ENCODE measurements at regions not wholly inside any gene's neighbourhood (a gene's known extent, or its start where the extent isn't known, plus 50 kb on each side); places are given as distances from the start of the nearest gene placed in this dataset.

DNA sequence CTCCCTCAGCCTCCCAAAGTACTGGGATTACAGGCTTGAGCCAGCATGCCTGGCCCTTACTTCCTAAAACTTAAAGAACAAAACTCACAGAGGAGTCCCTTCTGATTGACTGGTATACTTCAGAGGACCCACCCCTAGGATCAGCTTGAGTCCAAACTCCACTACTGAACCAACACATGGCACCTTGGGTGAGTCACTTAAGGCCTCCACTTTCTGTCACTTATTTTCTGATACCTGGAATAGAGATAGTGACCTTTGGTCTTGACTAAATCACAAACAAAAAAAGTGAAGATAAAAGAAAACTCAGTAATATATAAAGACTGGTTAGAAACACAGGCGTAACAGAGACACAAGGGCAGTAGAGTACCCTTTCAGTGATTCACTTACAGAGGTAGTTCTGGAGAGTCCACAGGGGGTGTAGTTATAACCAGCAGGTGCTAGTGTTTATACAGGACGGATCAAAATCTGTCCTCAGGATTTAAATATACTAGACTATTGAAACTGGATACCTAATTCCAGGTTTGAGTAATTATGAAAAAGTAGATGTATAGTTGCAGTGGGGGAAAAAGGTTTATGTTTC, 274.3 kb upstream of the ANKRD55 start:
- H3K4me1 ChIP-seq (ENCODE audit: insufficient read depth, insufficient read length): no peaks in the 10 kb centered on the region
- DNase-seq (ENCODE audit: low read depth, low spot score): no peak
- TF ChIP-seq ZNF274 (IDR thresholded peaks at IDR 0.05; ENCODE audit: low read depth, low read length): no peak
- no peak for TF ChIP-seq SUZ12 (IDR thresholded peaks at IDR 0.05; ENCODE audit: extremely low read depth, insufficient read depth, insufficient read length)
- no peak for TF ChIP-seq YY1 (IDR thresholded peaks at IDR 0.05; ENCODE audit: insufficient read depth, insufficient read length)
- H3K9ac ChIP-seq (ENCODE audit: insufficient read length, low read depth): no peak overlapping the region
- no peaks in the 10 kb centered on the region for H3K27me3 ChIP-seq (ENCODE audit: insufficient read depth, insufficient read length)
- H3K4me3 ChIP-seq (ENCODE audit: insufficient read length, low read depth): no peak overlapping the region
- no peaks in the 10 kb centered on the region for H3K36me3 ChIP-seq (ENCODE audit: insufficient read depth, insufficient read length, low read length)
- no peaks in the 10 kb centered on the region for H3K9me3 ChIP-seq (ENCODE audit: insufficient read depth, low read length)

DNA sequence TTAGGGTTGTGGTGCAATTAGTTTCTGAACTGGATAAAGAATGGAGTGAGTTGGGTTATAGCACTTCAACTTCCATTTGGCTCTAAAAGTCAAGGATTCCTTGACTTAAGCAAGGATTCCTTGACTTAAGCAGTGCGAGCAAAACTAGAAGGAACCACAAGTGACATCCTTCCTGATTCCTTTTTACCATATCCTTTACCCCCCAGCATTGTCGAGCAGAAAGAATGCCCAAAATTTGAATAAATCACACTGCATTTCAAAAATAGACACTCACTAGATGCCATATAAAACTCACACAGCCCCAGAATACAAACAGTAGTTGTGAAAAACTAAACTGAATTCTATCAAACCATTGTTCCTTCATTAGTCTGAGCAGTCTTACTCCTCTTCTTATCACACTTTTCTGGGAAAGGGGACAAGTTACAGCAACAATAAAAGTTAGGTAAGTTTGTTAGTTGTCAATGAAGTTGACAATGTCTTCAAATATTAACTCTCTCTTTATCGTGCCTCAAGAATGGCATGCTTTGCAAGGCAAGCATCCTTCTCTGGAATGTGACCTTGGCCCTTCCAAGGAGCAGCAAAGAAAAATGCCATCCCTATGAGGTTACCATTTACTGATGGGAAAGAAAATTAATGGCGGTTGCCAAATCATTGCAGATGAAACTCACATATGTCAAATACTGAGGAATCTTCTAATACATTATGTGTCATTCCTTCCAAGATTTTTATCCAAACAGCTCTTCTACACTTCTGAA, 273.3 kb upstream of the ANKRD55 start:
- no peaks in the 10 kb centered on the region for H3K4me1 ChIP-seq (ENCODE audit: insufficient read depth, insufficient read length)
- H3K36me3 ChIP-seq (ENCODE audit: insufficient read depth, insufficient read length, low read length): no peaks in the 10 kb centered on the region
- H3K9ac ChIP-seq (ENCODE audit: insufficient read length, low read depth): no peak overlapping the region
- DNase-seq (ENCODE audit: low read depth, low spot score): no peak
- no peak for TF ChIP-seq ZNF274 (IDR thresholded peaks at IDR 0.05; ENCODE audit: low read depth, low read length)
- TF ChIP-seq YY1 (IDR thresholded peaks at IDR 0.05; ENCODE audit: insufficient read depth, insufficient read length): no peak
- no peak for TF ChIP-seq SUZ12 (IDR thresholded peaks at IDR 0.05; ENCODE audit: extremely low read depth, insufficient read depth, insufficient read length)
- H3K9me3 ChIP-seq (ENCODE audit: insufficient read depth, low read length): no peaks in the 10 kb centered on the region
- H3K27me3 ChIP-seq (ENCODE audit: insufficient read depth, insufficient read length): no peaks in the 10 kb centered on the region
- H3K4me3 ChIP-seq (ENCODE audit: insufficient read length, low read depth): no peak overlapping the region

DNA sequence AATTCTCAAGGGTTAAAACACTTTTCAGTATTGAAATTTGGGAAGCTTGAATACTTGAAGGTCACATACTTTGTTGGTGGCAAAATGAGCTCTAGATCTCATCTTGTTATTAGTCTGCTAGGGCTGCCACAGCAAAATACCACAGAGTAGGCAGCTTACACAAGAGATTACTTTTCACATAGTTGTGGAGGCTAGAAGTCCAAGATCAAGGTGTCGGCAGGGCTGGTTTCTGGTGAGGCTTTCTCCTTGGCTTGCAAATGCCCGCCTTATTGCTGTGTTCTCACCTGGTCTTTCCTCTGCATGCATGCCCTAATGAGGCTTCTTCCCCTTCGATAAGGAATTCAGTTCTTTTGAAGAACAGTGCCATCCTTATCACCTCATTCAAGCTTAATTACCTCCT, 270.8 kb upstream of the ANKRD55 start:
- Histone ChIP-seq H3K4me1 (ENCODE audit: insufficient read depth, insufficient read length) (no peaks in the 10 kb centered on the region), H3K27me3 (ENCODE audit: insufficient read depth, insufficient read length) (no peaks in the 10 kb centered on the region), H3K9ac (ENCODE audit: insufficient read length, low read depth) (no peak overlapping the region), H3K9me3 (ENCODE audit: insufficient read depth, low read length) (peaks cover 5% of the 10 kb centered on the region; the same call in 1 of the 2 replicates), H3K4me3 (ENCODE audit: insufficient read length, low read depth) (no peak overlapping the region), H3K36me3 (ENCODE audit: insufficient read depth, insufficient read length, low read length) (no peaks in the 10 kb centered on the region)
- TF ChIP-seq ZNF274 (IDR thresholded peaks at IDR 0.05; ENCODE audit: low read depth, low read length) (no peak), YY1 (IDR thresholded peaks at IDR 0.05; ENCODE audit: insufficient read depth, insufficient read length) (no peak), SUZ12 (IDR thresholded peaks at IDR 0.05; ENCODE audit: extremely low read depth, insufficient read depth, insufficient read length) (no peak)
- DNase-seq (ENCODE audit: low read depth, low spot score): no peak

DNA sequence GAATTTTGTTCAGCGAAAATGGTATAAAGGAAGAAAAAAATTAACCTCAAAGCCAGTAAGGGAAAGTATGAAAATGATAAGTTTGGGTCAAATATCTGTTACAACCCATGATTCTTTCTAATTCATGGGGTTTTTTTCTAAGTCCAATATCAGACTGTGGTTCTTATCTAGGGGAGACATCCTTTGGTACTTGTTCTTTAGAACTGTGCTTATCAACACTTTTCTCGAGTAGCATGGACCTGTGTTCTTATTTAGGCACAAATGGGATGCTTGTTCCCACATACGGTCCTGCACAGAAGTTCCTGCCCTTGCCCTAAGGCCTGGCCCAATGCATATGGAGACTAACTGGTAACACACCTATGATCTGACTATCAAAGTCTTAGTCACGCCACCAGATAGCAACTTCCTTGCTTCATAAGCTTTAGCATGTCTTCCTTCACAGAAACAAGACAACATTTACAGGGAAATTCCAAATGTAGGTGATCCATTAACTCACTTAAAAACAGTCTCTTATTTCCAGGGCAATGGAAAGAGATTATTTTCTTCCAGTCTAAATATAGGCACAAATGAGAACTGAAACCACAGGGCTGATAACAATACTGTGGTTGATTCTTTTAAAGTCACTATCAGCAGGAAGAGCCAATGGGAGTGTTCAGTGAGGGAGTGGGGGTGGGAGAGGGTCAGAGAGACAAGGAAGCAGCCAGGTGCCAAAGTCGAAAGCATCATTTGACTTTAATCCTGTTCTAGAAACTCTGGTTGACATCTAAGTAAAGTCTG, 268.8 kb upstream of the ANKRD55 start:
- Histone ChIP-seq H3K27me3 (ENCODE audit: insufficient read depth, insufficient read length) (no peaks in the 10 kb centered on the region), H3K36me3 (ENCODE audit: insufficient read depth, insufficient read length, low read length) (no peaks in the 10 kb centered on the region), H3K9ac (ENCODE audit: insufficient read length, low read depth) (no peak overlapping the region), H3K9me3 (ENCODE audit: insufficient read depth, low read length) (peaks cover 11% of the 10 kb centered on the region; the same call in 1 of the 2 replicates), H3K4me1 (ENCODE audit: insufficient read depth, insufficient read length) (no peaks in the 10 kb centered on the region), H3K4me3 (ENCODE audit: insufficient read length, low read depth) (no peak overlapping the region)
- TF ChIP-seq YY1 (IDR thresholded peaks at IDR 0.05; ENCODE audit: insufficient read depth, insufficient read length) (no peak), ZNF274 (IDR thresholded peaks at IDR 0.05; ENCODE audit: low read depth, low read length) (no peak), SUZ12 (IDR thresholded peaks at IDR 0.05; ENCODE audit: extremely low read depth, insufficient read depth, insufficient read length) (no peak)
- DNase-seq (ENCODE audit: low read depth, low spot score): no peak

DNA sequence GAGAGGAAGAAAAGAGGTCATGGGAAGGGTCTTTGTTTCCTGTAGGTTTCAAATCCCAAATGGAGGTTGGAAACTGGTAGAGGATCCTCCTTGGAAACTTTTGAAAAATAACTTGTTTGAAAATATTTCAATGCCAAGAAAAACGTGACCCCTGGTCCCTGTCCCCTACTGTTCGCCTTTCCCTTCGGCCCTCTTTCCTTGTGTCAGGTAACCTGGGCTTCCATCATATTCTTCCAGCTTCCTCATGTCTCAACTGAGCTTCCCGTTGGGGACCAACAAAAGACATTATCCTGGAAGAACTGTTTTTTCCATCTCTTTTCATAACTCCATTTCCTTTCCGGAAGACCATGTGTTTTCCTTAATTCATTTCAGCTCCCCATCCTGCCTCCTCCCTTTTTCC, 266.8 kb upstream of the ANKRD55 start:
- DNase-seq (ENCODE audit: low read depth, low spot score): no peak
- Histone ChIP-seq H3K4me1 (ENCODE audit: insufficient read depth, insufficient read length) (no peaks in the 10 kb centered on the region), H3K36me3 (ENCODE audit: insufficient read depth, insufficient read length, low read length) (no peaks in the 10 kb centered on the region), H3K9me3 (ENCODE audit: insufficient read depth, low read length) (peaks cover 11% of the 10 kb centered on the region; the same call in 1 of the 2 replicates), H3K4me3 (ENCODE audit: insufficient read length, low read depth) (no peak overlapping the region), H3K27me3 (ENCODE audit: insufficient read depth, insufficient read length) (no peaks in the 10 kb centered on the region), H3K9ac (ENCODE audit: insufficient read length, low read depth) (no peak overlapping the region)
- no peak for TF ChIP-seq ZNF274 (IDR thresholded peaks at IDR 0.05; ENCODE audit: low read depth, low read length)
- no peak for TF ChIP-seq SUZ12 (IDR thresholded peaks at IDR 0.05; ENCODE audit: extremely low read depth, insufficient read depth, insufficient read length)
- no peak for TF ChIP-seq YY1 (IDR thresholded peaks at IDR 0.05; ENCODE audit: insufficient read depth, insufficient read length)

DNA sequence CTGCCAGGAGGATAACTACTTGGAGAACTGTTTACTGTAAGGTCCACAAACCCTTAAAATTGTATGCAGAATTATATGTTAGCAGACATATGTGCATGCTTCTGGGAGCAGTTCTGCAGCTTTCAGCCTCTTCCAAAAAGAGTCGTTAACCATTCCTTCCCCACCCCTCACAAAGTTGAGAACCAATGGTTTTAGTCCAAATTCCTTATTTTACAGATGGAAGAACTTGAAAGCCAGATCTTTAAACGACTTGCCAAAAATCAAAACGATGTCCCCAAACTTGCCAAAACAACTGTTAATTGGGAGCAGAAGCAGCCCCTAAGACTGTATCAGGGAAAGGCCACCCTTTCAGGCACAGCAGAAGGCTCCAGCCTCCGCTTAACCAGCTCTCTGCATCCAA, 266.4 kb upstream of the ANKRD55 start:
- Histone ChIP-seq H3K9me3 (ENCODE audit: insufficient read depth, low read length) (peaks cover 11% of the 10 kb centered on the region; the same call in 1 of the 2 replicates), H3K36me3 (ENCODE audit: insufficient read depth, insufficient read length, low read length) (no peaks in the 10 kb centered on the region), H3K4me1 (ENCODE audit: insufficient read depth, insufficient read length) (no peaks in the 10 kb centered on the region), H3K27me3 (ENCODE audit: insufficient read depth, insufficient read length) (no peaks in the 10 kb centered on the region), H3K4me3 (ENCODE audit: insufficient read length, low read depth) (no peak overlapping the region), H3K9ac (ENCODE audit: insufficient read length, low read depth) (no peak overlapping the region)
- TF ChIP-seq ZNF274 (IDR thresholded peaks at IDR 0.05; ENCODE audit: low read depth, low read length): no peak
- no peak for DNase-seq (ENCODE audit: low read depth, low spot score)

All from NT2/D1 (cell line).